H1 (cell line): ENCODE measurements at regions not wholly inside any gene's neighbourhood (a gene's known extent, or its start where the extent isn't known, plus 50 kb on each side); places are given as distances from the start of the nearest gene placed in this dataset.

ENCODE experiments used
- CTCF ChIA-PET: fragments of 300-600 bp; sonication (Branson Sonifier 250); formaldehyde crosslinking; loops from one replicate; lab custom pipeline; 2021; ENCODE audit not compliant: partially characterized antibody; lab: Charles Lee
- POLR2A ChIA-PET: fragments of 300-600 bp; sonication (Branson Sonifier 250); formaldehyde crosslinking; loops from one replicate; lab custom pipeline; 2021; ENCODE audit warnings: inconsistent platforms; ENCODE audit not compliant: partially characterized antibody; lab: Charles Lee
- DNase-seq, 2 experiments: peaks; one replicate each; pipeline versions ENCODE4 v3.0.0 to v3.0.0-alpha.2; 2010 to 2022; ENCODE audit warnings: low spot score in 2 of 2, low read depth in 1 of 2, mixed read lengths in 1 of 2
- FAIRE-seq: peaks from 2 replicates; lab custom pipeline; 2011; peaks lifted over from hg19 to GRCh38; lab: Jason Lieb, UNC
- H2AFZ ChIP-seq: 2 replicates; pipeline ENCODE4 v1.8.1; 2012; ENCODE audit warnings: low read length, inconsistent platforms
- H2AK5ac ChIP-seq: 2 replicates; pipeline ENCODE4 v1.6.1; 2013; ENCODE audit warnings: low read depth, low read length
- H2BK120ac ChIP-seq: replicated peaks from 2 replicates; pipeline ENCODE3; 2013; ENCODE audit warnings: low read depth, low read length, inconsistent platforms
- H2BK12ac ChIP-seq: 2 replicates; pipeline ENCODE4 v1.6.1; 2013; ENCODE audit warnings: low read depth, low read length
- H2BK15ac ChIP-seq: 2 replicates; pipeline ENCODE4 v1.6.1; 2013; ENCODE audit warnings: low read length
- H2BK20ac ChIP-seq: 2 replicates; pipeline ENCODE4 v1.6.1; 2013; ENCODE audit warnings: low read length
- H2BK5ac ChIP-seq: 2 replicates; pipeline ENCODE4 v1.6.1; 2013; ENCODE audit warnings: low read depth, low read length
- H3K14ac ChIP-seq: 2 replicates; pipeline ENCODE4 v1.6.1; 2013; ENCODE audit warnings: inconsistent platforms; ENCODE audit not compliant: insufficient read length
- H3K18ac ChIP-seq: 2 replicates; pipeline ENCODE4 v1.6.1; 2013; ENCODE audit warnings: low read length; ENCODE audit errors: extremely low read depth
- H3K23ac ChIP-seq: 2 replicates; pipeline ENCODE4 v1.6.1; 2013; ENCODE audit warnings: inconsistent platforms; ENCODE audit not compliant: insufficient read length
- H3K23me2 ChIP-seq: 2 replicates; pipeline ENCODE4 v1.6.1; 2013; ENCODE audit warnings: low read depth, low read length
- H3K27ac ChIP-seq: 2 replicates; pipeline ENCODE4 v1.6.1; 2011; ENCODE audit warnings: low read depth, low read length, inconsistent platforms
- H3K27me3 ChIP-seq, 4 experiments: replicated peaks in 1 of 4; 1 replicate in 1 of 4; 2 replicates in 3 of 4; pipeline versions ENCODE4 v1.6.1 to v1.8.1; 2011 to 2013; ENCODE audit warnings: low read length in 3 of 4, mild to moderate bottlenecking in 3 of 4, inconsistent platforms in 2 of 4, mixed read lengths in 2 of 4, moderate library complexity in 1 of 4; ENCODE audit not compliant: control insufficient read depth in 3 of 4, insufficient read depth in 3 of 4; ENCODE audit errors: extremely low read depth in 1 of 4
- H3K36me3 ChIP-seq, 4 experiments: 2 replicates each; pipeline versions ENCODE4 v1.6.1 to v1.8.1; 2011 to 2013; ENCODE audit warnings: mild to moderate bottlenecking in 4 of 4, low read length in 3 of 4, moderate library complexity in 2 of 4, control low read depth in 1 of 4, inconsistent platforms in 1 of 4; ENCODE audit not compliant: insufficient read depth in 4 of 4, control insufficient read depth in 2 of 4
- H3K4ac ChIP-seq: replicated peaks from 2 replicates; pipeline ENCODE3; 2013; ENCODE audit warnings: low read length, low read depth, mixed read lengths, inconsistent platforms; ENCODE audit not compliant: insufficient read length
- H3K4me1 ChIP-seq, 4 experiments: replicated peaks in 1 of 4; 1 replicate in 1 of 4; 2 replicates in 3 of 4; pipeline versions ENCODE4 v1.6.1 to v1.8.1; 2011 to 2013; ENCODE audit warnings: low read length in 3 of 4, inconsistent platforms in 2 of 4, mixed read lengths in 1 of 4; ENCODE audit not compliant: insufficient read depth in 4 of 4, control insufficient read depth in 3 of 4
- H3K4me2 ChIP-seq, 2 experiments: 2 replicates each; pipeline versions ENCODE4 v1.6.1 to v1.8.1; 2011 to 2013; ENCODE audit warnings: low read depth in 2 of 2, low read length in 2 of 2, control low read depth in 1 of 2, inconsistent platforms in 1 of 2, mild to moderate bottlenecking in 1 of 2; ENCODE audit not compliant: insufficient read depth in 1 of 2
- H3K4me3 ChIP-seq, 4 experiments: fragments of 200-600, 300-600 bp in 1 of 4; sonication (generic), shearing (Covaris generic), sonication (Bioruptor Twin) in 1 of 4; 2 replicates each; pipeline versions ENCODE4 v1.5.1 to v1.8.1; 2011 to 2016; ENCODE audit warnings: low read length in 4 of 4, low read depth in 3 of 4, control low read depth in 2 of 4, inconsistent platforms in 2 of 4, mild to moderate bottlenecking in 2 of 4, mixed read lengths in 1 of 4, moderate library complexity in 1 of 4; ENCODE audit not compliant: insufficient read depth in 2 of 4; ENCODE audit errors: extremely low read depth in 1 of 4
- H3K56ac ChIP-seq: replicated peaks from 2 replicates; pipeline ENCODE3; 2013; ENCODE audit warnings: low read depth, mild to moderate bottlenecking, mixed read lengths, low read length, inconsistent platforms; ENCODE audit not compliant: insufficient read length
- H3K79me1 ChIP-seq: 2 replicates; pipeline ENCODE4 v1.6.1; 2013; ENCODE audit warnings: low read depth, low read length, control low read depth
- H3K79me2 ChIP-seq, 2 experiments: 2 replicates each; pipeline versions ENCODE4 v1.6.1 to v1.8.1; 2012 to 2013; ENCODE audit warnings: low read length in 2 of 2, mild to moderate bottlenecking in 2 of 2, inconsistent platforms in 1 of 2; ENCODE audit not compliant: insufficient read depth in 2 of 2, control insufficient read depth in 1 of 2
- H3K9ac ChIP-seq, 4 experiments: replicated peaks in 1 of 4; 1 replicate in 1 of 4; 2 replicates in 3 of 4; pipeline versions ENCODE4 v1.6.1 to v1.8.1; 2011 to 2013; ENCODE audit warnings: low read depth in 3 of 4, low read length in 3 of 4, control low read depth in 2 of 4, mild to moderate bottlenecking in 2 of 4, moderate library complexity in 2 of 4, inconsistent platforms in 1 of 4; ENCODE audit errors: extremely low read depth in 1 of 4
- H3K9me3 ChIP-seq, 2 experiments: 2 replicates each; pipeline versions ENCODE4 v1.6.1 to v1.8.1; 2012 to 2013; ENCODE audit warnings: mild to moderate bottlenecking in 2 of 2, moderate library complexity in 2 of 2, control low read depth in 1 of 2, inconsistent platforms in 1 of 2, low read depth in 1 of 2, low read length in 1 of 2, mixed read lengths in 1 of 2; ENCODE audit not compliant: insufficient read depth in 2 of 2
- H4K20me1 ChIP-seq, 2 experiments: replicated peaks in 1 of 2; 2 replicates each; pipeline versions ENCODE3 to v1.8.1; 2011 to 2013; ENCODE audit warnings: inconsistent platforms in 2 of 2, low read length in 2 of 2, mild to moderate bottlenecking in 1 of 2; ENCODE audit not compliant: insufficient read depth in 2 of 2, control insufficient read depth in 1 of 2
- H4K5ac ChIP-seq: 2 replicates; pipeline ENCODE4 v1.6.1; 2013; ENCODE audit warnings: low read length, low read depth, mixed read lengths, inconsistent platforms; ENCODE audit not compliant: insufficient read length
- H4K8ac ChIP-seq: 2 replicates; pipeline ENCODE4 v1.8.0; 2013; ENCODE audit warnings: mild to moderate bottlenecking, moderate library complexity, low read length, inconsistent platforms; ENCODE audit not compliant: insufficient read depth; ENCODE audit errors: extremely low read depth
- H4K91ac ChIP-seq: replicated peaks from 2 replicates; pipeline ENCODE3; 2013; ENCODE audit warnings: low read length, mixed read lengths, inconsistent platforms; ENCODE audit not compliant: insufficient read length
- POLR2A ChIP-seq, 2 experiments: IDR thresholded peaks; 1 replicate in 1 of 2; 2 replicates in 1 of 2; pipeline ENCODE4 v1.6.1; 2011; ENCODE audit warnings: low read depth in 2 of 2, low read length in 2 of 2, mild to moderate bottlenecking in 2 of 2; ENCODE audit errors: control extremely low read depth in 1 of 2
- RFX5 ChIP-seq: IDR thresholded peaks from 2 replicates; pipeline ENCODE4 v1.6.1; 2011; ENCODE audit warnings: low read depth, low read length, improper control_type of control experiment, borderline replicate concordance
- WGBS, 2 experiments: shearing (Covaris generic) in 1 of 2; methylation state at CpG; one replicate each; pipeline versions ENCODE4 v1.1.6 to v1.1.7; 2013 to 2015; ENCODE audit warnings: low lambda C conversion rate in 2 of 2, mixed read lengths in 2 of 2, inconsistent platforms in 1 of 2, low coverage in 1 of 2, missing lambda C conversion rate in 1 of 2; ENCODE audit not compliant: insufficient replicate concordance in 2 of 2, insufficient coverage in 1 of 2, insufficient read length in 1 of 2; ENCODE audit errors: extremely low coverage in 1 of 2, missing lambda C conversion rate in 1 of 2; 5-methylcytosine and 5-hydroxymethylcytosine counted together
- TF ChIP-seq, protein P1 (sequence below): IDR thresholded peaks from 2 replicates; pipeline ENCODE4 v1.6.1; 2012; ENCODE audit warnings: inconsistent platforms

- FAIRE-seq (no peak), DNase-seq (no peak)
- Histone ChIP-seq H2BK120ac (no peak overlapping the region), H3K79me1 (no peaks in the 10 kb centered on the region), H3K56ac (no peak overlapping the region), H3K14ac (no peak overlapping the region), H2BK12ac (no peak overlapping the region), H4K5ac (no peak overlapping the region), H3K27me3 (no peaks in the 10 kb centered on the region), H3K9me3 (no peaks in the 10 kb centered on the region), H2BK5ac (no peak overlapping the region), H3K23ac (no peak overlapping the region), H3K9ac (no peak overlapping the region), H3K4me1 (no peaks in the 10 kb centered on the region), H2AK5ac (no peak overlapping the region), H3K4ac (no peak overlapping the region), H4K91ac (no peak overlapping the region), H2AFZ (no peak overlapping the region), H3K18ac (no peak overlapping the region), H3K23me2 (no peaks in the 10 kb centered on the region), H3K79me2 (no peaks in the 10 kb centered on the region), H3K4me3 (no peak overlapping the region), H4K20me1 (no peaks in the 10 kb centered on the region), H2BK15ac (no peak overlapping the region), H3K27ac (no peak overlapping the region), H2BK20ac (no peak overlapping the region), H3K4me2 (no peak overlapping the region), H3K36me3 (no peaks in the 10 kb centered on the region), H4K8ac (no peak overlapping the region)
- ChIA-PET POLR2A (no interaction called here), CTCF (interaction anchor here (0.5 kb wide), 1 partner anchor 1160 kb away, joined by 3 read pairs; no protein-coding TSS in a partner anchor)
- WGBS, 2 experiments = 97% methylated on average over 3 of the region's 3 CpGs; no CpG with 5 or more reads in 1 of the 2 experiments
- no peak for TF ChIP-seq RFX5
- TF ChIP-seq POLR2A (IDR thresholded peaks at IDR 0.05; ENCODE audit: control extremely low read depth in 1 of 2, low read depth in 2 of 2, low read length in 2 of 2) = no peak
- TF ChIP-seq, protein P1, sequence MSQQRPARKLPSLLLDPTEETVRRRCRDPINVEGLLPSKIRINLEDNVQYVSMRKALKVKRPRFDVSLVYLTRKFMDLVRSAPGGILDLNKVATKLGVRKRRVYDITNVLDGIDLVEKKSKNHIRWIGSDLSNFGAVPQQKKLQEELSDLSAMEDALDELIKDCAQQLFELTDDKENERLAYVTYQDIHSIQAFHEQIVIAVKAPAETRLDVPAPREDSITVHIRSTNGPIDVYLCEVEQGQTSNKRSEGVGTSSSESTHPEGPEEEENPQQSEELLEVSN = no peak
These were observed 99.6 kb upstream of the ATP11B start for GRCh38 chr3:182693723-182694122.
